ENCODE measurements at regions not wholly inside any gene's neighbourhood (a gene's known extent, or its start where the extent isn't known, plus 50 kb on each side); places are given as distances from the start of the nearest gene placed in this dataset.

GRCh38 chr3:71891483-71891882, 106.5 kb upstream of the PROK2 start:
- DNase-seq, result no peak

GRCh38 chr3:71890356-71890931, 105.5 kb upstream of the PROK2 start:
- DNase-seq, result no peak

- no peak for DNase-seq
Observed at GRCh38 chr3:71887256-71887655, 102.3 kb upstream of the PROK2 start.

- DNase-seq, result no peak
Observed at GRCh38 chr3:71885006-71885405, 100.1 kb upstream of the PROK2 start.

- DNase-seq, result no peak
Observed at GRCh38 chr3:71881732-71882131, 96.8 kb upstream of the PROK2 start.

- DNase-seq, result no peak
Observed at GRCh38 chr3:71881041-71881440, 96.1 kb upstream of the PROK2 start.

GRCh38 chr3:71879089-71879488, 94.1 kb upstream of the PROK2 start:
- DNase-seq, result no peak

- DNase-seq, result no peak
Observed at GRCh38 chr3:71876135-71877105, 91.5 kb upstream of the PROK2 start.

GRCh38 chr3:71875461-71875947, 90.6 kb upstream of the PROK2 start:
- peak; percentile 59 for DNase-seq

- no peak for DNase-seq
Observed at GRCh38 chr3:71874618-71875017, 89.7 kb upstream of the PROK2 start.

- DNase-seq, result no peak
Observed at GRCh38 chr3:71873093-71873611, 88.2 kb upstream of the PROK2 start.

- DNase-seq, result no peak
Observed at GRCh38 chr3:71872256-71872655, 87.3 kb upstream of the PROK2 start.

GRCh38 chr3:71870966-71871512, 86.1 kb upstream of the PROK2 start:
- no peak for DNase-seq

- no peak for DNase-seq
Observed at GRCh38 chr3:71868876-71869275, 83.9 kb upstream of the PROK2 start.

GRCh38 chr3:71865727-71866126, 80.8 kb upstream of the PROK2 start:
- no peak for DNase-seq

- no peak for DNase-seq
Observed at GRCh38 chr3:71863563-71864190, 78.7 kb upstream of the PROK2 start.

- no peak for DNase-seq
Observed at GRCh38 chr3:71862371-71863140, 77.6 kb upstream of the PROK2 start.

GRCh38 chr3:71859123-71859519, 74.2 kb upstream of the PROK2 start:
- DNase-seq, result peak; percentile 26

GRCh38 chr3:71858503-71859122, 73.7 kb upstream of the PROK2 start:
- DNase-seq, result no peak

- DNase-seq, result no peak
Observed at GRCh38 chr3:71857956-71858355, 73.0 kb upstream of the PROK2 start.

- DNase-seq, result no peak
Observed at GRCh38 chr3:71854706-71855105, 69.8 kb upstream of the PROK2 start.

GRCh38 chr3:71854096-71854495, 69.1 kb upstream of the PROK2 start:
- DNase-seq, result no peak

All from NCI-H1092 treated with DMSO at 0.1 percent for 48 hours (cell line).